HG03280 (cell line): ENCODE measurements at regions not wholly inside any gene's neighbourhood (a gene's known extent, or its start where the extent isn't known, plus 50 kb on each side); places are given as distances from the start of the nearest gene placed in this dataset.

Source experiments
- ATAC-seq: cut with Tn5 transposase; IDR thresholded peaks from one replicate; pipeline ENCODE4 v1.9.1; 2021; ENCODE audit warnings: mild to moderate bottlenecking, moderate library complexity; ENCODE audit not compliant: unreplicated experiment

- ATAC-seq: no peak
Observed at GRCh38 chr1:234710936-234711724, 101.2 kb upstream of the IRF2BP2 start.

DNA sequence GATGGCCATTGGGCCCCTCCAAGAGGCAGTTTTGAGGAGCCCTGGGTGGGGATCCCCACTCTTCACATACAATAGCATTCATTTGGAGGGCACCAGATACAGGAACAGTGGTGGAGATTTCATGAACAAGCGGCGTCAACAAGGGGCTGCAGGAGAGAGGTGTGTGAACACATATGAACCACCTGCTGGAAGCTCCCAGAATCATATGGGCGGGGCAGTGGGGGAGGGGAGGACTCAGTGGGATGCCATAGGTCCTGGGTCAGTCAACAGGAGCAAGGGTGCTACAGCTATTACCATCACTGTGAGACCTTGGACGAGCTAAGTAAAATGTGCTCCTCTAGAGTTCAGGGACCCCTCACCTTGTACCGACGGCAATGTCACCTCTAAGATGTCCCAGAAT is 100.4 kb upstream of the IRF2BP2 start:
- no peak for ATAC-seq

DNA sequence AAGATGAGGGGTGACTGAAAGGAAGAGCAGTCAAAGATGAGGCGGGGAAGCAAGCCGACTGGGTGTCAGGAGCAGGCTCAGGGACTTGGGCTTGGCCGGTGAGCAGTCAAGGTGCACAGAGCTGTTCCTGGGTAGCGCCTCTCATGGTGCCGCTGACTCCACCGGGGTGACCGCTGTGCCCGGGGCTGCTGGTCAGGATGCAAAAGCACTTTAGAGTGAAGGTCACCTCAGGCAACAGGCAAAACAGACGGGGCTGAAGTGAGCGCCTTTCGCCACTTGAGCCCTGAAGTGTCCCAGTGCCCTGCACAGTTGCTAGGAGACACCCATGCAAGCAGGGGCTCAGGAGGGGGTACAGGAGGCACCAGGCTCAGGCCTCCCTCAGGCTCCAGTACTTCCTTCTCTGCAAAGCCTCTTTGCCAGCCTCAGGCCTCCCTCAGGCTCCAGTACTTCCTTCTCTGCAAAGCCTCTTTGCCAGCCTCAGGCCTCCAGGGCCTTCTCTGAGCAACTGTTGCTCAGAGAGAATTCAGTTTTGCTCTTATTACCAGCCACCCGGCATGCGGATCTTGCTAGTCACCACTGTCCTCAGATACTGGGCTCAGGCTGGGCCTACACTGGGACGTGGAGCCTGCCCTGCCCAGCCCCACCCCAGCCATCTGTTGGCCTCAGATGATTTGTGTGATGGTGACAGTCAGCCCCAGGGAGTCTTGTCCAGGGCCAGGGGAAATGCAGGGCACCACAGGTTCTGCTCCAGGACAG is 99.7 kb upstream of the IRF2BP2 start:
- no peak for ATAC-seq

- no peak for ATAC-seq
Observed at GRCh38 chr1:234708700-234709395, 98.9 kb upstream of the IRF2BP2 start.

- no peak for ATAC-seq
Observed at GRCh38 chr1:234707641-234708040, 97.7 kb upstream of the IRF2BP2 start.

DNA sequence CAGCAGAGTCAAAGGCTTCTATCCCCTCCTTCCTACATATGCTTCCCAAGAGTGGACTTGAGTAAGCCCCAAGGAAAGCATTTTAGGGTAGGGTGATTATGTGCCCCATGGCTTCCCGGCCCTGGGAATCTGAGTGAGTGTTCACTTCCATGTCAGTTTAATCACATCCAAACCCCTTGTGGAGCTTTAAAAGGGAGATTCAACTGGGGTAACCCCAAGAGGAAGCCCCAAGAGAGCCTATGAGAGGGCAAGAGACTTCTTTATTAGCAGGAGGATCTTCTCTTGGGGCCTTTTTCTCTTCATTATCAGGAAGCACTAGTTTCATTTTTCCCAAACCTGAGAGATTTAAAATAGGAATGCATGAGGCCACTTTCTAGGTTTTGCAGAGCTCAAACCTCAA is 97.0 kb upstream of the IRF2BP2 start:
- ATAC-seq: no peak

DNA sequence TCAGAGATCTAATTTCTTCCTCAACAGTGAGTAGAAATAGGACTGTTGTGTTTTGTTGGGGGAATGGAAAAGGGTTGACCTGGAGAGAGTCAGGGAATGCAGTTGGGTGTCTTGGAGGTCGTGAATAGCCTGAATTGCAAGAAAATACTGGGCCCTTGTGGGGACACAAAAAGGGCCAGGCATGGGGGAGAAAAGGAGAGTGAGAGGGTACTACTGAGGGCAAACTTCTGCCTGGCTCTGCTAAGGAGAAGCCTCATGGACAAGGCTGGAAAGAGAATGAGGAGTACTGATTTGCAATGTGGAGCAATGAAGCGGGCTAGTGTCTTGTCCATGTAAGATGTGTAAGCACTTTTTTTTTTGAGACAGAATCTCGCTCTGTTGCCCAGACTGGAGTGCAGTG is 96.2 kb upstream of the IRF2BP2 start:
- no peak for ATAC-seq

DNA sequence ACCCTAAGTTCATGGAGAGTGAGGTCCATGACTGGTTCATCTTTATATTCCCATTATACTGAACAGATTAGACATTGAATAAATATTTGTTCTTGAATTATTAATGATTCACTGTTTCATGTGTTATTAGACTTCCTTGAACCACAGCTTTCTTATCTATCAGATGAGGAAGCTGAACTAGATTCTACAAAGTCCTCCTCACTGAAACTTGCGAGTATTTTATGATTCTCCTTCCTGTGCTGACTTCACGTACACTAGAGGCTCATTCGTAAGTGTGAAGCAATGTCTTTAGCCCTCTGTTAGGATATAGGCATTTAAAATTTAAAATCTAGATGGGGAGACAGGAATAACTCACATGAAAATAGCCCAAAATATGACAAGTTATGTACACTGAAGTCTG is 95.6 kb upstream of the IRF2BP2 start:
- ATAC-seq: no peak

GRCh38 chr1:234704106-234704887 is 94.3 kb upstream of the IRF2BP2 start:
- ATAC-seq: no peak

DNA sequence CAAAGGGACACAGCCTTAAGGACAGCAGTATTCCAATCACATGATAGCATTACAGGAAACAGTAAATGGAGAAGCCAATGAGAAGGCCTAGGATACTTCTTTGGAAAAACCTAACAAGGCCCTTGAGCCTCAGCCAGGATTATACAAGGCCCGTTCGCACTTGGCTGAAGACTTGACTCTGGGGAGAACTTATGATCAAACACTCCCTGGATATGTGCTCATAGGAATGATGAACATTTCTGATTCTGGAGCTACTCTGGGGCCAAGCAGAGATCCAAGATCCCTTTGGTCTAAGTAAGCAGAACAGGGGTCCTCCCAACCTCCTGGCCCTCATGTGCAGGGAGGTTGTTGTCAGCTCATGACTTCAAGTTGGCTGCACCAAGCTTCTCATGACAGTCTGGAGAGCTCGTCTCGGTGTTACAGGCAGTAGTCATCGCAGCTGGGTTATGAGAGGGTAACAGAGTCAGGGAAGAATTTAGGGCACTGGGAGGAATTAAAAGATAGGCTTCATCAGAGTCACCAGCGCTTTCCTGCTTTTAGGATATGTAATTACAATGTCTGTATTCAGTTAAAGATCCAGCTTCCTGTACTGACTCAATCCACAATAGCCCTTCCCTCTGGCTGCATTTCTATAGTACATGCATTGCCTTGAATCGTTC is 92.5 kb upstream of the IRF2BP2 start:
- ATAC-seq: no peak

DNA sequence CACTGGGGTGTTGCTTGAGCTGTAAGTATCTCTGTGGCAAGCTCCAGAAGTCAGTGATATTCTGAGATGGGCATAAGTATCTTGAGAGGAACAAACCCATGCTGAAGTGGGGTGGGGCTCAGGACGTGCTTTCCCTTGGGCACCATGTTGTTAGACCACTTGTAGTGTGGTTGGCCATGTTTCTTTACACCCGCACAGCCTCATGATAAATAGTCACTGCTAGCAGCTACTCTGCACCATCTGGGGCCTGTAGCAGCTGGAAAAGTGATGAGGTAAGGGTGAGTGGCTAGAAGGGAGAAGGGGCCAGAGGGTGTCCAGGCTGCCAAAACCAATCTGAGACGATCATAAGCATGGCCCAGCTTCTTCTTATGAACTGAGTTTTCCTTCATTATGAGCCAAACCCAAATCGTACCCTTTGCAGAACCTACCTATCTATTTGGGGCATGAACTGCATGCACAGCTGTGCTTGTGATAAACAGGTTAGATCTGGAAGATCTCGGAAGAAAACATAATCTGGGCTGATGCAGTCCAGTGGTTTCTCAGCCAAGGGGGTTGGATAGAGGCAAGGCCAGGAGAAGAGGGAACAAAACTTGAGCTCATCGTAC is 91.9 kb upstream of the IRF2BP2 start:
- ATAC-seq: no peak

- ATAC-seq: peak; percentile 49
Observed at GRCh38 chr1:234699795-234700665, 90.1 kb upstream of the IRF2BP2 start.

DNA sequence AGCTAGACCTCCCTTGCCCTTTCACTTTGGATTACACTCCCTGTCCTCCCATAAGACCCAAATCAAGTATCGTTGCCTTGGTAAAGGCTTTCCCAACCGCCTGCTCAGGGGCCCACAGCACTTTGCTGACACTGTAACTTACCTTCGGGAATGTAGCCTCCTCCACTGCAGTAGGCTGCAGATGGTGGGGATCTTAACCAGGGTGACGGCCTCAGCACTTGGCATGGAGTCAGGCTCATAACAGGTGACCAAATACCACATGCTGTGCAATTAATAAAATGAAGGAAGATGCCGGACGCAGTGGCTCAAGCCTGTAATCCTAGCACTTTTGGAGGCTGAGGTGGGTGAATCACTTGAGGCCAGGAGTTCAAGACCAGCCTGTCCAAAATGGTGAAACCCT is 88.7 kb upstream of the IRF2BP2 start:
- ATAC-seq: no peak

DNA sequence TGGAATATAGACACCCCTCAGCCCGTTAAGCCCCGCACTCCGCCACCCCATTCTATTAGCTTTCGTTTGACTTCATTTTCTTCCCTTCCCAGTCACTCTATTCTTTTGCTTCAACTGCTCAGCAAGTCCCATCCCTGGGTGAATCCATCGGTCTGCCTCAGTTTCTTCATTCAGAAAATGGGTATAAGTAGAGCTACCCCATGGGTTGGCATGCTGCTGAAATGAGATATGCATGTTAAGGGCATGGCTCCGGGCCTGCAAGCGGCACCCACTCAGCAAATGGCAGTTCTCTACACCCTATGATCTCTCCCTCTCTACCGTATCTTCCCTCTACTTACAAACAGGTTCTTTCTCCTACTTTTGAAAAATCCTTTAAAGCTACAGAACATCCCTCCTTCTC is 87.8 kb upstream of the IRF2BP2 start:
- no peak for ATAC-seq

GRCh38 chr1:234697015-234697414 is 87.0 kb upstream of the IRF2BP2 start:
- ATAC-seq: no peak

DNA sequence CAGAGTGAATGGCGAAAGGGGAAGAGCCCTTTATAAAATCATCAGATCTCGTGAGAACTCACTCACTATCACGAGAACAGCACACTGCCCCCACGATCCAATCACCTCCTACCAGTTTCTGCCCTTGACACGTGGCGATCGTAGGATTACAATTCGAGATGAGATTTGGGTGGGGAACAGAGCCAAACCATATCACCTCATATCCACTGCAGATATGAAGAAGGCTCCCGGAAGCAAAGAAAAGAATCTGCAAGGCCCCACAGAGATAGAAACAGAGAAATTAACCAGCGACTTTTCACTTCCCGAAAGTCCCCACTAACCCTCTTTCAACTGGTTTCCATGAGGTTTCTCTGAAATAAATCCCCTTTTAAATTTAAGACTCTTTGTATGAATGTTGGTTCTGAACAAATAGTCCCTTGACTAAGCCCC is 86.2 kb upstream of the IRF2BP2 start:
- no peak for ATAC-seq

DNA sequence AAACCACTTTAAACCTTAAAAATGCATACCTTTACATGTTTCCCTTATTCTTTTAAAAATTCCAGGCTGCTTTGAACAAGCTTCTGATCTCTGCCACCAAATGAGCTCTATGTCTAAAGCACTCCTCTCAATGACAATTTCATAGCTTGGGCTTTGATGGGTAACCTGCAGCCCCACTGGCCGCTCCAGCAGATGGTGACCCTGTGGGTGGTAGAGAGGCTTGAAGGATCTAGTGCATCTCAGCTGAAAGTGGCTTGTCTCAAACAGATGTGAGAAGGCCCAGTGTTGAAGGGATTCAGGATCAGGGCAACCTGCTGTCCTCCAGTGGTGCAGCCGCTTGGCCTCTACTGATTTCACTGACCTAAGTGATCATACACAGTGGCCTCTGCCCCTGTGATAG is 84.7 kb upstream of the IRF2BP2 start:
- no peak for ATAC-seq

DNA sequence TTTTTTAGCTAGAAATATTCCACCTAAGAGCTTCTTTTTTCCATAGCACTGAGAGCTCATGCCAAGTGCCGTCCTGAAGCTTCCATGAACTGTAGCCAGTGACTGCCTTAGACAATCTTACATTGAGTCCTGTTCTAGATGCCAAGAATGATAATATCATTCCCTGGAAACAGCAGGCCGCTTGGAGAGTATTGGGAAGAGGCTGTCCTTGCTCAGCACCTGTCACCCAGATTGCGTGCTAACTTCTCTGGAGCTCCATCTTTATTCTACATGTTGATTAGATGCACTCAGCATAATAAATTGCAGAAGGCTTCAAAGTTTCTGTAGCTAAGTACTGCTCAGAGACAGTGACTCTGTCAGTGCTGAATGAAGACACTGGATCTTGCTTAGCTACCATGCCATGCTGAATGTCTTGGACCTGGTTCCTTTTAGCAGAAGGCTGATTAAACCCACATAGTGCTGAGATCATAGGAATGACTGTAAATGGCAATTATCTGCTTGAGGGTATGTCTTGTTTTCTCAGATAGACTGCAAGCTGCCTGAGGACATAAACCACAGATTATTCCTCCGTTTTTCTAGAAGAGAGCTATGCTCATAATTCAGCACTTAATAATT is 83.1 kb upstream of the IRF2BP2 start:
- no peak for ATAC-seq

DNA sequence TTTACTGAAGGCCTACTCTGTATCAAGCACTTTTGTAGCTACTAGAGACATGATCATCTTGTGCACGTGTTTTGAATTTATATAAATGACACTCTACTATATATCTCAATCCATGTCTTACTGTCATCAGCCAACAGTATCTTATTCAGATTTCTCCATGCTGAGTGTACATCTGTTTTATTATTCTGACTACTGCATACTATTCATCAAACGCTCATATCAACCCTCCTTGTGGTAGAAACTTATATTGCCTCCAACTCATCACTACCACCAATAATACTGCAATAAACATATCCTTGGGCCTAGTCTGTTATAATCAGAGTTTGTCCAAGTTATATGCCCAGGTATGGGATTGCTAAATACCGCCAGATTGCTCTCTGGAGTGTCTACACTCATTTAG is 81.6 kb upstream of the IRF2BP2 start:
- ATAC-seq: no peak
